Uterus (tissue), 3 donors: ENCODE measurements at regions not wholly inside any gene's neighbourhood (a gene's known extent, or its start where the extent isn't known, plus 50 kb on each side); places are given as distances from the start of the nearest gene placed in this dataset.
"Not testable (repeated sequence)": the region's sequence is repeated elsewhere in the genome, so short reads cannot be mapped to it uniquely, and the experiment has no call there.

ENCODE experiments used
- DNase-seq, 2 donors: peaks; one replicate each; pipeline ENCODE4 v3.0.0-alpha.2; 2019 to 2020
- H3K27ac ChIP-seq, 2 donors: fragments of 200-600 bp; sonication (generic); 1 replicate in 1 of 2; 2 replicates in 1 of 2; pipeline ENCODE4 v1.5.1; 2016 to 2018
- H3K27me3 ChIP-seq, 2 donors: fragments of 200-600 bp; sonication (generic); one replicate each; pipeline ENCODE4 v1.5.1; 2018 to 2019; ENCODE audit warnings: control low read depth in 1 of 2
- H3K36me3 ChIP-seq, 2 donors: fragments of 200-600 bp; sonication (generic); one replicate each; pipeline ENCODE4 v1.5.1; 2019; ENCODE audit warnings: control low read depth in 1 of 2
- H3K4me1 ChIP-seq, 2 donors: fragments of 200-600 bp; sonication (generic); one replicate each; pipeline ENCODE4 v1.5.1; 2018 to 2019; ENCODE audit warnings: control low read depth in 1 of 2
- H3K4me3 ChIP-seq, 2 donors: fragments of 200-600 bp; sonication (generic); 1 replicate in 1 of 2; 2 replicates in 1 of 2; pipeline ENCODE4 v1.5.1; 2018 to 2019; ENCODE audit warnings: mild to moderate bottlenecking in 1 of 2
- H3K9me3 ChIP-seq, 2 donors: fragments of 200-600 bp; sonication (generic); one replicate each; pipeline ENCODE4 v1.5.1; 2019; ENCODE audit warnings: control low read depth in 1 of 2
- POLR2A ChIP-seq, 2 donors: fragments of 450-650 bp; IDR thresholded peaks; one replicate each; pipeline ENCODE4 v1.6.1; 2016; ENCODE audit warnings: antibody characterized with exemption in 2 of 2, mild to moderate bottlenecking in 1 of 2, moderate library complexity in 1 of 2
- intact Hi-C: fragments of 100-400 bp; cut with DNase I; formaldehyde crosslinking; loops from one replicate; pipeline ENCODE4 v1.15.1; 2023; ENCODE audit warnings: low total_unique reads
- TF ChIP-seq, protein P1 (sequence below), 4 experiments: fragments of 200-600 bp in 2 of 4; fragments of 450-650 bp in 2 of 4; sonication (generic) in 2 of 4; IDR thresholded peaks; one replicate each; pipeline ENCODE4 v1.5.1; 2016 to 2019; ENCODE audit warnings: antibody characterized with exemption in 4 of 4, mild to moderate bottlenecking in 2 of 4, moderate library complexity in 1 of 4
- donor health status: DM: yes; HTN: yes; CAD: no.

DNA sequence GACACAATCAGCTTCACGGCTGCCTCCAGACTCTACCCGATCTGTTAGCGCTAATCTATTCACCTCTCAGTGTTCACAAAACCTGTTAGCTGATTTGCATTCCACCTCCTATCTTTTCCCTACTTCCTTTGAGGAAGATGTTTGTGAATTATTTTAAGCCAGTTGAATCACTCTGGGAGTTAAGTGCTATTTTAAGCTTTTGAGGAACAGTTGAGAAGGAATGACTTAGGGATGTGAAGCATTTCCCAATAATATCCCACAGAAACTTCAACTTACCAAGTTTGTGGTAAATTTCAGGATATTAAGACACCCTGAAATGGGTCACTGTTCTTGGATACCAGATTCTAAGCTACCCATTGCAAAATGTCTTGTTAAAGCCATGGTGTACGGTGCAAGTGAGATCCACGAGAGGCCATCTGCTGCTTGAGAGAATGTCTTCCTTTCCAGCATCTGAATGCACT, 145.2 kb upstream of the CITED2 start:
- Histone ChIP-seq H3K36me3 (no peaks in the 10 kb centered on the region), H3K4me1 (peaks cover 0 to 5% of the 10 kb centered on the region in 2 donors), H3K27me3 (no peaks in the 10 kb centered on the region), H3K4me3 (no peak overlapping the region), H3K27ac (peak overlapping the region; percentile 53 to 68), H3K9me3 (no peaks in the 10 kb centered on the region)
- TF ChIP-seq POLR2A (IDR thresholded peaks at IDR 0.05): no peak
- TF ChIP-seq, protein P1, sequence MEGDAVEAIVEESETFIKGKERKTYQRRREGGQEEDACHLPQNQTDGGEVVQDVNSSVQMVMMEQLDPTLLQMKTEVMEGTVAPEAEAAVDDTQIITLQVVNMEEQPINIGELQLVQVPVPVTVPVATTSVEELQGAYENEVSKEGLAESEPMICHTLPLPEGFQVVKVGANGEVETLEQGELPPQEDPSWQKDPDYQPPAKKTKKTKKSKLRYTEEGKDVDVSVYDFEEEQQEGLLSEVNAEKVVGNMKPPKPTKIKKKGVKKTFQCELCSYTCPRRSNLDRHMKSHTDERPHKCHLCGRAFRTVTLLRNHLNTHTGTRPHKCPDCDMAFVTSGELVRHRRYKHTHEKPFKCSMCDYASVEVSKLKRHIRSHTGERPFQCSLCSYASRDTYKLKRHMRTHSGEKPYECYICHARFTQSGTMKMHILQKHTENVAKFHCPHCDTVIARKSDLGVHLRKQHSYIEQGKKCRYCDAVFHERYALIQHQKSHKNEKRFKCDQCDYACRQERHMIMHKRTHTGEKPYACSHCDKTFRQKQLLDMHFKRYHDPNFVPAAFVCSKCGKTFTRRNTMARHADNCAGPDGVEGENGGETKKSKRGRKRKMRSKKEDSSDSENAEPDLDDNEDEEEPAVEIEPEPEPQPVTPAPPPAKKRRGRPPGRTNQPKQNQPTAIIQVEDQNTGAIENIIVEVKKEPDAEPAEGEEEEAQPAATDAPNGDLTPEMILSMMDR (IDR thresholded peaks at IDR 0.05): no peak
- intact Hi-C loops: no loop called here
- no peak for DNase-seq

DNA sequence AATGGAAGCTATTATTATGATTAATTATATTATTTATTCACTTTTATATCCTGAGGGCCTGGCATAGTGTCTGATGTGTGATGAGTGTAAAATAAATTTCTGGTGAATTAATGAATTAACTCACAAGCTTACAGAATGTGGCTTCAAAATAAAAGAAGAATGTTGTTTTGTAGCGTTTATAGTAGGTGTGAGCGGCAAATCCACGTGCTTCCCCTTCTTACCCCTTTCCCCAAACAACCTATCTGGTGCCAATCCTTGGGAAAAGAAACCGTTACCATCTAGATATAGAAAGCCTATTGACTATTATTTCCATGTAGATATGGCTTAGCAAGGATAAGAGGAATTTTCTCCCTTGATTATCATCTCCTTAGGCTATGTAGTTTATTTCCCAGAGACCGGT, 144.6 kb upstream of the CITED2 start:
- Histone ChIP-seq H3K4me3 (no peak overlapping the region), H3K27ac (peak overlapping the region; percentile 53 to 68)
- intact Hi-C loops: no loop called here

DNA sequence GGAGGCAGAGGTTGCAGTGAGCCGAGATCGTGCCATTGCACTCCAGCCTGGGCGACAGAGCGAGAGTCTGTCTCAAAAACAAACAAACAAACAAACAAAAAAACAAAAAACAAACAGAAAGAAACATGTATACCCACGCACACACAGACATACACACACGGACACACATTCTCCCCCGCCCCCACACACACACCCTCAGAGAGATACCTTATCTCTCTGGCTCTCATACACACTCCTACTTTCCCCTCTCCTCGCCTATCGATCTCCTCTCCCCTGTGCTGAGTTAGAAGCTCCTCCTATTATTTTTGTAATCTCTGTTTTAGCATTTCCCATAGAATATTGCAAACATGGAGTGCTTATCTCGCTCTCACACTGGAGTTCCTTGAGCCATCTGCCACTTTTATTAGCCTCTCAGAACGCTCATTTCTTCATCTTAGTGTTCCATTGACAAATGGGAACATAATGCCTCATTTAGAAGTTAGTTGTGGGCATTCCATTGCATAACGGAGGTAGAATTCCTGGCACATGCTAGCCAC, 144.2 kb upstream of the CITED2 start:
- no peak overlapping the region for H3K27ac ChIP-seq
- H3K9me3 ChIP-seq: no peaks in the 10 kb centered on the region
- no peak for DNase-seq
- intact Hi-C loops: no loop called here
- H3K36me3 ChIP-seq: no peaks in the 10 kb centered on the region
- peaks cover 0 to 5% of the 10 kb centered on the region in 2 donors for H3K4me1 ChIP-seq
- no peak overlapping the region for H3K4me3 ChIP-seq
- TF ChIP-seq, protein P1 (IDR thresholded peaks at IDR 0.05): no peak
- TF ChIP-seq POLR2A (IDR thresholded peaks at IDR 0.05): no peak
- H3K27me3 ChIP-seq: no peaks in the 10 kb centered on the region

More for the DNA sequence above, 144.6 kb upstream of the CITED2 start:
- H3K4me1 ChIP-seq: peaks cover 0 to 5% of the 10 kb centered on the region in 2 donors
- TF ChIP-seq, protein P1 (IDR thresholded peaks at IDR 0.05): no peak
- TF ChIP-seq POLR2A (IDR thresholded peaks at IDR 0.05): no peak
- no peak for DNase-seq
- no peaks in the 10 kb centered on the region for H3K9me3 ChIP-seq
- H3K27me3 ChIP-seq: no peaks in the 10 kb centered on the region
- no peaks in the 10 kb centered on the region for H3K36me3 ChIP-seq

DNA sequence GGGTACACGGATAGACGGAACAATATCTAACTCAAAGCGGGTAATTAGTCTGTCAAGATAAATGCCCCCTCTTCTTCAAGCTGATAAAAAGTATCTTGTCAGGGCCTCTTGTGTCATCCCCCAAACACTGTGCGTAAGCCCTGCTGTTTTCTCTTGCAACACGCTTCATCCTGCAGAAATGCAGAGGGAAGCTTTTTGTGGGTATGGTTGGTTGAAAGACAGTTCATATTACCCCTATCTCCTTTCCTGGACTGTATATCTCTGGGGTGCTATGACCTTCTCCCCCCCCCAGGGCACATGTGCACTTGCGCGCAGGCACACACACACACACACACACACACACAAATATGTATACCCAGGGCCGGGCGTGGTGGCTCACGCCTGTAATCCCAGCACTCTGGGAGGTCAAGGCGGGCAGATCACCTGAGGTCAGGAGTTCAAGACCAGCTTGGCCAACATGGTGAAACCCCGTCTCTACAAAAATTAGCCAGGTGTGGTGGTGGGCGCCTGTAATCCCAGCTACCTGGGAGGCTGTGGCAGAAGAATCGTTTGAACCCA, 143.6 kb upstream of the CITED2 start:
- intact Hi-C loops, H3K4me1 ChIP-seq: not testable (repeated sequence)

DNA sequence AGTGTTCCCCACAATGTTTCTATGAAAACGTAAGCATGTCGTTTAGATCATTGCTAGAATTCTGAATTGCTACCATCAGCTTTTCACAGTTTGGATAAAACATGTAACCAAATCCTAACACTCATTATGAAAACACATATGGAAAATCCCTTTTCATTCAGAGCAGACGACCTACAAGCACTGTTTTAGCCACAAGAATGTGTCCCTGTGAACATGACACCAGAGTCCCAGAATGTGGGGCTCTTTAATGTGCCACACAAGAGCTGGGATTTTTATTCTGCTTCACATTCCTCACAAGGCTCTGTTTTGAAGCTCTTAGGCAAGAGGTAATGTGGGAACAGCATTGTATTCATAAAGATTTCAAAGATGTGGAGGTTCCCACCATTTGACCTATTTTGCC, 141.1 kb upstream of the CITED2 start:
- DNase-seq: no peak
- no peaks in the 10 kb centered on the region for H3K27me3 ChIP-seq
- no peak overlapping the region for H3K27ac ChIP-seq
- H3K4me3 ChIP-seq: no peak overlapping the region
- intact Hi-C loops: no loop called here
- no peak for TF ChIP-seq POLR2A (IDR thresholded peaks at IDR 0.05)
- TF ChIP-seq, protein P1 (IDR thresholded peaks at IDR 0.05): no peak
- H3K9me3 ChIP-seq: no peaks in the 10 kb centered on the region
- no peaks in the 10 kb centered on the region for H3K36me3 ChIP-seq
- peaks cover 0 to 5% of the 10 kb centered on the region in 2 donors for H3K4me1 ChIP-seq

More for the DNA sequence above, 143.6 kb upstream of the CITED2 start:
- H3K9me3 ChIP-seq, H3K4me3 ChIP-seq, H3K36me3 ChIP-seq, H3K27me3 ChIP-seq, H3K27ac ChIP-seq, DNase-seq: not testable (repeated sequence)
